Mesothelial cell of epicardium (in vitro differentiated cells): ENCODE measurements at regions not wholly inside any gene's neighbourhood (a gene's known extent, or its start where the extent isn't known, plus 50 kb on each side); places are given as distances from the start of the nearest gene placed in this dataset.

Source experiments
- DNase-seq, 2 experiments: peaks; one replicate each; pipeline ENCODE4 v3.0.0; 2021; ENCODE audit warnings: low spot score in 2 of 2; ENCODE audit not compliant: unreplicated experiment in 2 of 2
- H3K27ac Mint-ChIP-seq: 2 replicates; pipeline ENCODE4 v1.8.0; 2021; ENCODE audit warnings: mixed read lengths
- H3K27me3 Mint-ChIP-seq: 2 replicates; pipeline ENCODE4 v1.8.0; 2021; ENCODE audit warnings: low read depth, mixed read lengths
- H3K36me3 Mint-ChIP-seq: 2 replicates; pipeline ENCODE4 v1.8.0; 2021; ENCODE audit warnings: mixed read lengths
- H3K4me1 Mint-ChIP-seq: 2 replicates; pipeline ENCODE4 v1.8.0; 2021; ENCODE audit warnings: mixed read lengths
- H3K4me3 Mint-ChIP-seq: 2 replicates; pipeline ENCODE4 v1.8.0; 2021; ENCODE audit warnings: mild to moderate bottlenecking, moderate library complexity, mixed read lengths
- H3K9me3 Mint-ChIP-seq: 2 replicates; pipeline ENCODE4 v1.8.0; 2021; ENCODE audit warnings: mixed read lengths
- TF ChIP-seq, protein P1 (sequence below): fragments of 200-600 bp; sonication (generic); IDR thresholded peaks from one replicate; pipeline ENCODE4 v1.5.0; 2021; ENCODE audit warnings: antibody characterized with exemption; ENCODE audit not compliant: unreplicated experiment

DNA sequence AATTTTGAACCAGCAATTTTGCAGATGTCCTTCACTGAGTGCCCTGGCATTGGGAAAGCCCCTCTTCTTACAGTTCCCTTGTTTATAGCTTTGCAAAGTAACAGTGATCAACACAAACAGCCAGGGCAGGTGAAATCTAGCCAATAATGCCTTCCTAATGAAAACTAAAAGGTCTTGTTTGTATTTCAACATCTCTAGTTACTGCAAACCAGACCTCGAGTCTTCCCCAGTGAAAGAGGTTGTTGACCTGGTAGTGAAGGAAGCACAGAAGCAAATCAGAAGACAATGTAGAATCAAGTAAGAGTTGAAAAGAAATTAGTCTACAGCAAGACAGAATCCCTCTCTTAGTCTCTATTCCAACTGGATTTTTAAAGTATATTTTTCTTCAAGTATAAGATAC, 231.2 kb downstream of the SNX13 start:
- TF ChIP-seq, protein P1, sequence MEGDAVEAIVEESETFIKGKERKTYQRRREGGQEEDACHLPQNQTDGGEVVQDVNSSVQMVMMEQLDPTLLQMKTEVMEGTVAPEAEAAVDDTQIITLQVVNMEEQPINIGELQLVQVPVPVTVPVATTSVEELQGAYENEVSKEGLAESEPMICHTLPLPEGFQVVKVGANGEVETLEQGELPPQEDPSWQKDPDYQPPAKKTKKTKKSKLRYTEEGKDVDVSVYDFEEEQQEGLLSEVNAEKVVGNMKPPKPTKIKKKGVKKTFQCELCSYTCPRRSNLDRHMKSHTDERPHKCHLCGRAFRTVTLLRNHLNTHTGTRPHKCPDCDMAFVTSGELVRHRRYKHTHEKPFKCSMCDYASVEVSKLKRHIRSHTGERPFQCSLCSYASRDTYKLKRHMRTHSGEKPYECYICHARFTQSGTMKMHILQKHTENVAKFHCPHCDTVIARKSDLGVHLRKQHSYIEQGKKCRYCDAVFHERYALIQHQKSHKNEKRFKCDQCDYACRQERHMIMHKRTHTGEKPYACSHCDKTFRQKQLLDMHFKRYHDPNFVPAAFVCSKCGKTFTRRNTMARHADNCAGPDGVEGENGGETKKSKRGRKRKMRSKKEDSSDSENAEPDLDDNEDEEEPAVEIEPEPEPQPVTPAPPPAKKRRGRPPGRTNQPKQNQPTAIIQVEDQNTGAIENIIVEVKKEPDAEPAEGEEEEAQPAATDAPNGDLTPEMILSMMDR: no peak
- H3K36me3 Mint-ChIP-seq: no peaks in the 10 kb centered on the region
- no peak overlapping the region for H3K27ac Mint-ChIP-seq
- DNase-seq: no peak
- no peak overlapping the region for H3K4me3 Mint-ChIP-seq
- H3K9me3 Mint-ChIP-seq: no peaks in the 10 kb centered on the region
- H3K4me1 Mint-ChIP-seq: peaks cover 23% of the 10 kb centered on the region
- H3K27me3 Mint-ChIP-seq: peaks cover 2% of the 10 kb centered on the region

DNA sequence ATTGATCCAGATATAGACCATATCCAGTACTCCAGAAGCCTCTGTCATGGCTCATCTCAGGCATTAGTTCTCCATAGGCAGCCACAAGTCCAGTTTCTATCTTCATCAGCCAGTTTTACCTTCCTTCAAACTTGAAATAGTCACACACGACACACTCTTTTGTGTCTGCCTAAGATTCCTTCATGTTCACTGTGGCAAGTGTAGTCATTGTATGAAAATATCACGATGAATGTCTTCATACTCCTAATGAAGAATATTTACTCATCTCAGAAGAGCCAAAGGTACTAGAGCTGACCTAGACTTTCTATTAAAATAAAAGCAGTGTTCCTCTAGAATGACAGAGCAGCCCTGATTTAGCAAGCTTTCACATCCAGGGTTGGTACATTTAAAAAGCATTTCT, 230.7 kb downstream of the SNX13 start:
- no peak overlapping the region for H3K27ac Mint-ChIP-seq
- TF ChIP-seq, protein P1: no peak
- no peaks in the 10 kb centered on the region for H3K36me3 Mint-ChIP-seq
- no peak overlapping the region for H3K4me3 Mint-ChIP-seq
- H3K27me3 Mint-ChIP-seq: peaks cover 2% of the 10 kb centered on the region
- no peaks in the 10 kb centered on the region for H3K9me3 Mint-ChIP-seq
- DNase-seq: no peak
- peaks cover 25% of the 10 kb centered on the region for H3K4me1 Mint-ChIP-seq

DNA sequence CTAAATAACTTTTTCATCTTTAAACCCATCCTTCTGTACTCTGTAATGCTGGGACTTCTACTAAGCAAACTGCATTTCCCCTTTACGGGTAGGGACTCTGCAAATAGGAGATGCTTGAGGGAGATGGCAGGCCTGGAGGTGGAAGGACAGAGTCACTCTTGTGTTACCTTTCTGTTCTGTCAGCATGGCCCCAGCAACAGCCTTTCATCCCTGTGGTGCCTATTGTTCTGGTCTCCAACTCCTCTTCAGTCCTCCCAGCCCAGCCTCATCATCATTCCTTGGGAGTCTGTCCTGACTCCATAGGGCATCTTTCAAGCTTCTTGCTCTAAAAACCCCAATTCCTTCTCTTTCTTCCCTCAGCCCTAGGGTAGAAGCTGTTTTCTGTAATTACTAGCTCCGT, 230.0 kb downstream of the SNX13 start:
- Mint-ChIP-seq H3K36me3 (no peaks in the 10 kb centered on the region), H3K4me3 (no peak overlapping the region), H3K9me3 (no peaks in the 10 kb centered on the region), H3K4me1 (peaks cover 28% of the 10 kb centered on the region), H3K27ac (peak overlapping the region; percentile 1), H3K27me3 (no peaks in the 10 kb centered on the region)
- TF ChIP-seq, protein P1: no peak
- no peak for DNase-seq

DNA sequence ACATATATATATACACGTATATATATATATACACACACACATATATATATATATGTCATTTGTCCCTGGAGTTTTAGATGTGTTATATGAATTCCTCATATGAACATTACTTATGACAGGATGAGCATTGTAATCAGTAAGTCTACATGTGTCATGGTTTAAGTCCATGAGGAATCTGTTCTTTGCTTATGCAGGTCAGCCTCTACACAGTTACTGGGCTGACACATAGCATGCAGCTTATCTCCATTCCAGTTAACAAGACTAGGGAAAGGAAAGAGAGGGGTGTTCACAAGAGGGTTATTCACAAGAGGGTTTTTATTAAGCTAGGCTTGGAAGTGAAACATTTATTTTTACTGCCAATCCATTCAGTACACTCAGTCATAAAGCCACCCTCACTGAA, 226.7 kb downstream of the SNX13 start:
- Mint-ChIP-seq H3K4me1 (peaks cover 37% of the 10 kb centered on the region), H3K27me3 (no peaks in the 10 kb centered on the region), H3K36me3 (no peaks in the 10 kb centered on the region), H3K9me3 (no peaks in the 10 kb centered on the region), H3K27ac (no peak overlapping the region), H3K4me3 (no peak overlapping the region)
- DNase-seq: no peak
- TF ChIP-seq, protein P1: no peak

DNA sequence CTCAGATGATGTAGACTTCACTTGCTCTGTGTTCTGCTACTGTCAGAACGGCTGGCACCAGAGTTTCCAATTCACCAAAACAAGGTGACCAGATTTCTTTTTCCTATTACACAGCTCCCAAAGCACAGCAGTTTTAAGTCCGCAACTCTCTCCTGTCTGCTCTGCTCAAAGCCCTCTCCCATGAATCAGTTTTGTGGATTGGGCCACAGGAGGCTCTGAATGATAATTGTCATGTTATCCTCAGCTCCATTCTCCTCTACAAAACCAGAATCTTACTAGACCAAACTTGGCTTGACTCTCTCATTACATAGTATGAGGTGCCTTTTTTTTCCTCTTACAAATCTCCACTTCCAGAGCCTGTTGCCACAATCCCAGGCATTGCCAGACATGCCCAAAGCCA, 223.5 kb downstream of the SNX13 start:
- no peak overlapping the region for H3K27ac Mint-ChIP-seq
- no peaks in the 10 kb centered on the region for H3K27me3 Mint-ChIP-seq
- DNase-seq: no peak
- no peaks in the 10 kb centered on the region for H3K36me3 Mint-ChIP-seq
- H3K4me3 Mint-ChIP-seq: no peak overlapping the region
- TF ChIP-seq, protein P1: no peak
- peaks cover 21% of the 10 kb centered on the region for H3K4me1 Mint-ChIP-seq
- no peaks in the 10 kb centered on the region for H3K9me3 Mint-ChIP-seq

DNA sequence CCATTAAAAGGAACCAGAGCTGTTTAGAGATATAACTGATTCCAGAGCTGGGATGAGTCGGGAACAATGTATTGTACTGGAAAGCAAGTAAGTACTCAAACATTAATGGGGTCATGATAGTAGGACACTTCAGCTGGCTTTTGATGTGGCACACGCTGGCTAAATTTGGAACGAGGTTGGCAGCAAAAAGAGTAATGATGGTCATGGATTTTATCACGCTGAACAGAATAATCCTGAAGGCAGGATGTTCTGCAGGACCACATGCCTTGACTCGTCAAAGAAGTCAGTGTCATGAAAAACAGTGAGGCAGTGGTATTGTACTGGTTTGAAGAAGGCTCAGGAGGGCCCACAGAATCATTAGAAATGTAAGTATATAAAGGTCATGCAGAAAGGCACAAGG, 220.3 kb downstream of the SNX13 start:
- DNase-seq: no peak
- Mint-ChIP-seq H3K36me3 (no peaks in the 10 kb centered on the region), H3K4me1 (peaks cover 28% of the 10 kb centered on the region), H3K27ac (no peak overlapping the region), H3K9me3 (peaks cover 4% of the 10 kb centered on the region), H3K4me3 (no peak overlapping the region), H3K27me3 (no peaks in the 10 kb centered on the region)
- TF ChIP-seq, protein P1: no peak
